ENCODE measurements at regions not wholly inside any gene's neighbourhood (a gene's known extent, or its start where the extent isn't known, plus 50 kb on each side); places are given as distances from the start of the nearest gene placed in this dataset.

- TF ChIP-seq ZNF462 (CRISPR knock-in tag; IDR thresholded peaks at IDR 0.05) (no peak), EZH2phosphoT487 (IDR thresholded peaks at IDR 0.05; ENCODE audit: unreplicated experiment) (no peak), ZNF331 (CRISPR knock-in tag; IDR thresholded peaks at IDR 0.05; ENCODE audit: low read depth) (no peak)
Observed at GRCh38 chr5:73290242-73290641, 117.2 kb downstream of the TMEM174 start (continued).

- Histone ChIP-seq H3K4me2 (peak overlapping the region; percentile 67), H3K36me3 (ENCODE audit: insufficient read depth) (peaks cover 6% of the 10 kb centered on the region; the same call in 1 of the 2 replicates), H3K27ac (ENCODE audit: low read depth) (no peak overlapping the region), H3K9me2 (ENCODE audit: insufficient read depth) (peaks cover 6% of the 10 kb centered on the region; the same call in 1 of the 2 replicates), H3F3A (replicated peaks; ENCODE audit: low read depth) (no peaks in the 10 kb centered on the region), H2AFZ (no peak overlapping the region), H4K20me1 (replicated peaks; ENCODE audit: insufficient read depth) (no peaks in the 10 kb centered on the region), H3K4me1 (ENCODE audit: insufficient read depth) (peaks cover 26% of the 10 kb centered on the region), H3K79me2 (replicated peaks; ENCODE audit: insufficient read depth) (no peaks in the 10 kb centered on the region), H3K4me3 (peak overlapping the region; percentile 15; the same call in 1 of the 2 replicates), H3K27me3 (ENCODE audit: insufficient read depth) (peaks cover 47% of the 10 kb centered on the region)
- DNase-seq (ENCODE audit: low spot score) (peak; percentile 68), ATAC-seq (peak; percentile 86)
- Mint-ChIP-seq H3K27me3 (ENCODE audit: insufficient read depth, low read depth, poor library complexity) (peaks cover 16% of the 10 kb centered on the region), H3K4me1 (peaks cover 24% of the 10 kb centered on the region), H3K36me3 (ENCODE audit: low read depth) (no peaks in the 10 kb centered on the region), H3K4me3 (peak overlapping the region; percentile 31), H3K9me3 (0 out of 3 replicates have a peak, but pooled peaks cover 3% of the 10 kb centered on the region), H3K27ac (no peak overlapping the region)
- TF ChIP-seq NANOG (IDR thresholded peaks at IDR 0.05; ENCODE audit: borderline replicate concordance) (peak; percentile 74), ZNF462 (CRISPR knock-in tag; IDR thresholded peaks at IDR 0.05) (no peak), CTCF (conservative IDR thresholded peaks at IDR 0.05; ENCODE audit: low read depth in 2 of 2) (no peak)
Observed at GRCh38 chr5:73288803-73289720, 116.1 kb downstream of the TMEM174 start.
